GM13977 (cell line): ENCODE measurements at regions not wholly inside any gene's neighbourhood (a gene's known extent, or its start where the extent isn't known, plus 50 kb on each side); places are given as distances from the start of the nearest gene placed in this dataset.

Source experiments
- DNase-seq: peaks from one replicate; pipeline ENCODE4 v3.0.0; 2012; ENCODE audit warnings: low spot score
- CTCF ChIP-seq: IDR thresholded peaks from 2 replicates; pipeline ENCODE4 v1.5.1; 2012; ENCODE audit warnings: mild to moderate bottlenecking, control low read depth; ENCODE audit not compliant: insufficient read depth; ENCODE audit errors: extremely low read depth, missing control alignments
- in situ Hi-C: fragments of 300-500 bp; cut with MboI; formaldehyde crosslinking; loops from one replicate; pipeline ENCODE4 v1.12.0; 2022; ENCODE audit warnings: low sequenced_read_pairs, low pct_unique_long_range_greater_than_20kb, mixed read lengths, inconsistent platforms; ENCODE audit not compliant: unreplicated experiment

GRCh38 chr2:64288321-64289193, 144.3 kb upstream of the PELI1 start:
- TF ChIP-seq CTCF: no peak
- in situ Hi-C loops: no loop called here
- no peak for DNase-seq

GRCh38 chr2:64289251-64289650, 145.0 kb upstream of the PELI1 start:
- in situ Hi-C loops: no loop called here
- no peak for DNase-seq
- no peak for TF ChIP-seq CTCF

GRCh38 chr2:64289737-64290136, 145.5 kb upstream of the PELI1 start:
- TF ChIP-seq CTCF: no peak
- in situ Hi-C loops: no loop called here
- no peak for DNase-seq

- TF ChIP-seq CTCF: no peak
- no peak for DNase-seq
- in situ Hi-C loops: no loop called here
Measured at GRCh38 chr2:64291181-64291580, 147.0 kb upstream of the PELI1 start.

- TF ChIP-seq CTCF: peak; percentile 18
- in situ Hi-C loops: no loop called here
- peak; percentile 47 for DNase-seq
Measured at GRCh38 chr2:64295326-64296139, 151.3 kb upstream of the PELI1 start.

GRCh38 chr2:64296140-64296480, 151.9 kb upstream of the PELI1 start:
- no peak for DNase-seq
- in situ Hi-C loops: no loop called here
- no peak for TF ChIP-seq CTCF
